Right lobe of liver (tissue), 6 donors: ENCODE measurements at regions not wholly inside any gene's neighbourhood (a gene's known extent, or its start where the extent isn't known, plus 50 kb on each side); places are given as distances from the start of the nearest gene placed in this dataset.

Source experiments
- ATAC-seq, 4 donors: fragments of 200-7000 bp; cut with Tn5 transposase; one replicate each; pipeline ENCODE4 v1.9.1; 2020; ENCODE audit warnings: mild to moderate bottlenecking in 4 of 4, moderate library complexity in 4 of 4
- DNase-seq, 3 donors: peaks; one replicate each; pipeline ENCODE4 v3.0.0-alpha.2; 2020
- H3K27ac ChIP-seq, 3 donors: fragments of 200-600 bp; one replicate each; pipeline ENCODE4 v1.8.0; 2022
- H3K27me3 ChIP-seq, 2 donors: fragments of 200-600 bp; one replicate each; pipeline ENCODE4 v1.8.0; 2022
- H3K36me3 ChIP-seq, 4 donors: fragments of 200-600 bp; sonication (generic) in 1 of 4; one replicate each; pipeline versions ENCODE4 v1.5.1 to v1.8.0; 2017 to 2022; ENCODE audit warnings: control low read depth in 1 of 4
- H3K4me1 ChIP-seq, 4 donors: fragments of 200-600 bp; sonication (generic) in 1 of 4; one replicate each; pipeline versions ENCODE4 v1.5.1 to v1.8.0; 2017 to 2022; ENCODE audit warnings: control low read depth in 1 of 4
- H3K4me3 ChIP-seq, 3 donors: fragments of 200-600 bp; one replicate each; pipeline ENCODE4 v1.8.0; 2022
- H3K9me3 ChIP-seq, 4 donors: fragments of 200-600 bp; sonication (generic) in 1 of 4; one replicate each; pipeline versions ENCODE4 v1.5.1 to v1.8.0; 2017 to 2022; ENCODE audit warnings: control low read depth in 1 of 4
- POLR2A ChIP-seq: fragments of 450-650 bp; IDR thresholded peaks from one replicate; pipeline ENCODE4 v1.6.1; 2017; ENCODE audit warnings: antibody characterized with exemption, mild to moderate bottlenecking
- WGBS: methylation state at CpG from one replicate; pipeline ENCODE4 v1.1.6; 2018; ENCODE audit warnings: low coverage, low lambda C conversion rate; ENCODE audit not compliant: insufficient coverage; ENCODE audit errors: missing lambda C conversion rate; 5-methylcytosine and 5-hydroxymethylcytosine counted together
- intact Hi-C, 2 donors: fragments of 100-400 bp; cut with DNase I; formaldehyde crosslinking; loops; one replicate each; pipeline versions ENCODE4 v1.11.2 to v1.14.1; 2022
- TF ChIP-seq, protein P1 (sequence below), 4 donors: fragments of 200-600 bp in 3 of 4; fragments of 450-650 bp in 1 of 4; IDR thresholded peaks; one replicate each; pipeline versions ENCODE4 v1.5.1 to v1.8.0; 2016 to 2022; ENCODE audit warnings: antibody characterized with exemption in 4 of 4, mild to moderate bottlenecking in 2 of 4
- donor health status: DM: no; HTN: yes; CAD: no.
- donor health status: DM: no; HTN: no; CAD: no.
- donor health status: DM: no; HTN: no; CAD: no.
- donor health status: DM: no; HTN: yes; CAD: no.
- donor health status: DM: no; HTN: yes; CAD: no.

DNA sequence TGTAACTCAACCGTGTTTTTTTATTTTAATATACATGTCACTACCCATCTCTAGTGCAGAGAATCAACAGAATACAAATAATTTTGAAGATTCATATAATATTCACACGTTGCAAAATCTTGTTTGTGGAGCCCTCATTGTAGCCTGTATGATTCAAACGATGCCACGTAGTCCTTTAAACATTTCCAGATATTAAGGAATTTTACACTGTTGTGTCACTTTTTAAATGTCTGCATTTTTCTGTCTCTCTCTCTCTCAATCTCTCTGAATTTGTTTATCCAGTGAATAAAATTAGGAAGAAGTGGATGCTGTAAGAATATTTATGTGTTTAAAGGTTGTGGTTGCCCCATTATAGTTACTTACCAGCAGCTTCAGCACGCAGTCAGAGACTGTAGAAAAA, 262.0 kb downstream of the PAX1 start:
- Histone ChIP-seq H3K9me3 (no peaks in the 10 kb centered on the region), H3K27me3 (no peaks in the 10 kb centered on the region), H3K27ac (no peak overlapping the region), H3K4me1 (no peaks in the 10 kb centered on the region), H3K36me3 (no peaks in the 10 kb centered on the region), H3K4me3 (no peak overlapping the region)
- intact Hi-C loops, result no loop called here
- DNase-seq (no peak), ATAC-seq (no peak)
- 40% methylated on average over 5 of the region's 5 CpGs for WGBS
- TF ChIP-seq, protein P1, sequence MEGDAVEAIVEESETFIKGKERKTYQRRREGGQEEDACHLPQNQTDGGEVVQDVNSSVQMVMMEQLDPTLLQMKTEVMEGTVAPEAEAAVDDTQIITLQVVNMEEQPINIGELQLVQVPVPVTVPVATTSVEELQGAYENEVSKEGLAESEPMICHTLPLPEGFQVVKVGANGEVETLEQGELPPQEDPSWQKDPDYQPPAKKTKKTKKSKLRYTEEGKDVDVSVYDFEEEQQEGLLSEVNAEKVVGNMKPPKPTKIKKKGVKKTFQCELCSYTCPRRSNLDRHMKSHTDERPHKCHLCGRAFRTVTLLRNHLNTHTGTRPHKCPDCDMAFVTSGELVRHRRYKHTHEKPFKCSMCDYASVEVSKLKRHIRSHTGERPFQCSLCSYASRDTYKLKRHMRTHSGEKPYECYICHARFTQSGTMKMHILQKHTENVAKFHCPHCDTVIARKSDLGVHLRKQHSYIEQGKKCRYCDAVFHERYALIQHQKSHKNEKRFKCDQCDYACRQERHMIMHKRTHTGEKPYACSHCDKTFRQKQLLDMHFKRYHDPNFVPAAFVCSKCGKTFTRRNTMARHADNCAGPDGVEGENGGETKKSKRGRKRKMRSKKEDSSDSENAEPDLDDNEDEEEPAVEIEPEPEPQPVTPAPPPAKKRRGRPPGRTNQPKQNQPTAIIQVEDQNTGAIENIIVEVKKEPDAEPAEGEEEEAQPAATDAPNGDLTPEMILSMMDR (IDR thresholded peaks at IDR 0.05), result no peak
- TF ChIP-seq POLR2A, result no peak

DNA sequence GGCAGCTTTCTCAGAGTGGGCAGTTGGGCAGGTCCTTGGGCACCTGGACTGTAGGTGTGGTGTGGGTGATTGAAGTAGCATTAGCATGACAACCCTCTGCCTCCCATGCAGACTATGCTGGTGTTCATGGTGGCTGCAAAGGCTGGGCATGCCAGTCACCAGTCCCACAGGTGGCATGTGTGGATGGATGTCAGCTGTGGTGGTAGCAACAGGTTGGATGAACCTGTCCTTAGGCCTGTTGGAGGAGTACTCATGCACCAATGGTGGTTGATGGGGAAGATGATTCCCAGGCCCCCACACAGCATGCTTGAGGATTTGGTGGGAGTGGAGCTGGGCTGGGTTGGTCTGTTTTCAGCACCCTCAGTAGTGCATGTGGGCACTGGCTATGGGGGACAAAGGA, 251.1 kb downstream of the PAX1 start:
- intact Hi-C loops, result no loop called here
- Histone ChIP-seq H3K4me1 (no peaks in the 10 kb centered on the region), H3K36me3 (no peaks in the 10 kb centered on the region), H3K9me3 (no peaks in the 10 kb centered on the region), H3K4me3 (no peak overlapping the region), H3K27ac (no peak overlapping the region), H3K27me3 (no peaks in the 10 kb centered on the region)
- DNase-seq, result no peak
- no peak for ATAC-seq
- TF ChIP-seq, protein P1 (IDR thresholded peaks at IDR 0.05), result no peak
- TF ChIP-seq POLR2A, result no peak

DNA sequence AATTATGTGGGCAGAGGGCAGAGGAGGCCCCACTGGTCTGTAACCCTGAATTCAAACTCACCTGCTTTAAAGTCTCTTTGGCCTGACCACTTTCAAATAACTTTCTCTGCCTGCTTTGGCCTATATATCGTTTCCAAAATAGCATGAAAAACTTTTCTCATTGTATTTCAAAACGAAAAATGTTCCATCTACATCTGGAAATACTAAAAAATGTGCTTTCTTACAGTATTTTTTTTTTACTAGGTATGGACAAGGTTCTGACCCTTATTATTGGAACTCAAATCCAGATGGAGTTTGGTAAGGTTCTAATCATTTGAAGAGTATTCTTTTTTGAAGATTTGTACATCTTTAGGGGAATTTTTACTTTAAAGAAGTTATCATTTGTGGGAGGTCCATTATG, 241.9 kb downstream of the PAX1 start:
- ATAC-seq, result no peak
- Histone ChIP-seq H3K27ac (no peak overlapping the region), H3K4me1 (no peaks in the 10 kb centered on the region), H3K27me3 (no peaks in the 10 kb centered on the region), H3K4me3 (no peak overlapping the region), H3K36me3 (no peaks in the 10 kb centered on the region), H3K9me3 (no peaks in the 10 kb centered on the region)
- 18% methylated on average over 2 of the region's 2 CpGs for WGBS
- intact Hi-C loops, result no loop called here
- DNase-seq, result no peak
- TF ChIP-seq POLR2A, result no peak
- TF ChIP-seq, protein P1 (IDR thresholded peaks at IDR 0.05), result no peak

DNA sequence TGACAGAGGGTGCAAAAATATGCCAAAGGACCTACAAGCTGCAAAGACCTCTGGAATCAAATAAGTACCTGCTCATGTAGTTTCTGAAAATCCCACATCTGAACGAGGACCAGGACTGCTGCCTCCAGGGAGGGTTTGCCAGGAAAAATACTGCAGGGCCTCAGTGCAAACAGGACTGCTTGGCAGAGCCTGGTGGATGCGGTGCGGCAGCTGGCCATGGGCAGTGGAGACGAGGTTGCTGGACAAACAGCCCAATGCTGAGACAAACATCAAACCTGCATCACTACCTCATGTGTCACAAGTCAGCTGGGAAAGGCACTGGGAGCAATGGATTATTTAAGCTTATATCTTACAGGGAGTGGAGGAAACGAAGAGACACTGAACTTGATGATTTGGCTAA, 238.8 kb downstream of the PAX1 start:
- no peak for DNase-seq
- H3K36me3 ChIP-seq, result no peaks in the 10 kb centered on the region
- no peaks in the 10 kb centered on the region for H3K4me1 ChIP-seq
- no peak for ATAC-seq
- TF ChIP-seq, protein P1 (IDR thresholded peaks at IDR 0.05), result no peak
- no peak for TF ChIP-seq POLR2A
- intact Hi-C loops, result no loop called here
- WGBS, result 64% methylated on average over 5 of the region's 5 CpGs
- no peak overlapping the region for H3K4me3 ChIP-seq
- H3K9me3 ChIP-seq, result no peaks in the 10 kb centered on the region
- no peak overlapping the region for H3K27ac ChIP-seq
- H3K27me3 ChIP-seq, result no peaks in the 10 kb centered on the region
